WTC11 (cell line): ENCODE measurements at regions not wholly inside any gene's neighbourhood (a gene's known extent, or its start where the extent isn't known, plus 50 kb on each side); places are given as distances from the start of the nearest gene placed in this dataset.
A peak's percentile ranks its signal among the peaks of the same experiment; 100 is the strongest.

ENCODE experiments used
- ATAC-seq: fragments of 200-7000 bp; cut with Tn5 transposase; 2 replicates; pipeline ENCODE4 v1.10.0; 2021; ENCODE audit warnings: mild to moderate bottlenecking, moderate library complexity
- CTCF ChIA-PET: fragments of 300-600 bp; sonication (Branson Sonifier 250); formaldehyde crosslinking; loops from one replicate; lab custom pipeline; 2021; ENCODE audit warnings: antibody characterized with exemption; lab: Charles Lee
- POLR2A ChIA-PET: fragments of 350-600 bp; sonication (Branson Sonifier 250); formaldehyde crosslinking; loops from one replicate; lab custom pipeline; 2021; ENCODE audit warnings: antibody characterized with exemption; lab: Charles Lee
- DNase-seq: peaks from one replicate; pipeline ENCODE4 v3.0.0; 2021; ENCODE audit warnings: low spot score
- H3K27ac Mint-ChIP-seq: 2 replicates; pipeline ENCODE4 v1.8.0; 2021; ENCODE audit warnings: mixed read lengths
- H3K27me3 Mint-ChIP-seq: 2 replicates; pipeline ENCODE4 v1.8.0; 2021; ENCODE audit warnings: low read depth, mild to moderate bottlenecking, moderate library complexity, mixed read lengths
- H3K36me3 Mint-ChIP-seq: 2 replicates; pipeline ENCODE4 v1.8.0; 2021; ENCODE audit warnings: mixed read lengths
- H3K4me1 Mint-ChIP-seq: 2 replicates; pipeline ENCODE4 v1.8.0; 2022; ENCODE audit warnings: mixed read lengths
- H3K4me3 Mint-ChIP-seq: 2 replicates; pipeline ENCODE4 v1.8.0; 2021; ENCODE audit warnings: mild to moderate bottlenecking, moderate library complexity, mixed read lengths
- H3K9me3 Mint-ChIP-seq: 2 replicates; pipeline ENCODE4 v1.8.0; 2021; ENCODE audit warnings: mixed read lengths
- AFF4 ChIP-seq: sonication (generic); formaldehyde crosslinking; IDR thresholded peaks from 2 replicates; pipeline ENCODE4 v1.8.1; 2023; ENCODE audit warnings: mild to moderate bottlenecking, missing genetic modification reagents, borderline replicate concordance
- ATF1 ChIP-seq: sonication (generic); formaldehyde crosslinking; IDR thresholded peaks from 2 replicates; pipeline ENCODE4 v1.8.1; 2023; ENCODE audit warnings: mild to moderate bottlenecking, moderate library complexity, missing genetic modification reagents
- CDX4 ChIP-seq: fragments of 250-450 bp; sonication (Bioruptor Pico); IDR thresholded peaks from 2 replicates; pipeline ENCODE4 v1.9.0; 2021; ENCODE audit warnings: moderate library complexity, mild to moderate bottlenecking, inconsistent platforms, borderline replicate concordance
- E2F5 ChIP-seq: sonication (generic); formaldehyde crosslinking; IDR thresholded peaks from 2 replicates; pipeline ENCODE4 v1.8.1; 2022; ENCODE audit warnings: mild to moderate bottlenecking, moderate library complexity, missing genetic modification reagents
- GABPB1 ChIP-seq: sonication (generic); formaldehyde crosslinking; IDR thresholded peaks from 2 replicates; pipeline ENCODE4 v1.8.1; 2023; ENCODE audit warnings: mild to moderate bottlenecking, missing genetic modification reagents
- GRHL2 ChIP-seq: fragments of 250-450 bp; sonication (Bioruptor Pico); IDR thresholded peaks from 2 replicates; pipeline ENCODE4 v1.8.0; 2022; ENCODE audit warnings: mild to moderate bottlenecking, moderate library complexity; ENCODE audit not compliant: insufficient replicate concordance, severe bottlenecking
- IRF2 ChIP-seq: sonication (generic); formaldehyde crosslinking; IDR thresholded peaks from 2 replicates; pipeline ENCODE4 v1.8.0; 2022; ENCODE audit warnings: low read depth, missing genetic modification reagents, borderline replicate concordance
- MXD4 ChIP-seq: fragments of 250-450 bp; sonication (Bioruptor Pico); IDR thresholded peaks from 2 replicates; pipeline ENCODE4 v1.8.0; 2021; ENCODE audit warnings: mild to moderate bottlenecking, moderate library complexity, borderline replicate concordance
- PREB ChIP-seq: sonication (generic); formaldehyde crosslinking; IDR thresholded peaks from 2 replicates; pipeline ENCODE4 v1.8.1; 2022; ENCODE audit warnings: mild to moderate bottlenecking, missing genetic modification reagents, moderate library complexity, borderline replicate concordance
- RORB ChIP-seq: fragments of 250-450 bp; sonication (Bioruptor Pico); IDR thresholded peaks from 2 replicates; pipeline ENCODE4 v1.9.0; 2021; ENCODE audit warnings: mild to moderate bottlenecking
- ZNF281 ChIP-seq: sonication (generic); formaldehyde crosslinking; IDR thresholded peaks from 2 replicates; pipeline ENCODE4 v1.8.0; 2023; ENCODE audit warnings: mild to moderate bottlenecking, missing genetic modification reagents
- ZNF425 ChIP-seq: fragments of 250-450 bp; sonication (Bioruptor Pico); conservative IDR thresholded peaks from 2 replicates; pipeline ENCODE4 v1.9.0; 2021; ENCODE audit warnings: mild to moderate bottlenecking

- TF ChIP-seq AFF4 (no peak), IRF2 (CRISPR knock-in tag) (no peak)
Measured at GRCh38 chr2:164335947-164336346, 285.3 kb downstream of the GRB14 start (continued).

- no peaks in the 10 kb centered on the region for H3K27me3 Mint-ChIP-seq
- peak overlapping the region; percentile 21; the same call in 1 of the 2 replicates for H3K4me3 Mint-ChIP-seq
- H3K9me3 Mint-ChIP-seq: peaks cover 10% of the 10 kb centered on the region
- DNase-seq (no peak), ATAC-seq (peak; percentile 91)
- TF ChIP-seq ZNF425 (CRISPR knock-in tag) (no peak), GRHL2 (CRISPR knock-in tag) (no peak), RORB (CRISPR knock-in tag) (no peak), CDX4 (CRISPR knock-in tag) (no peak), GABPB1 (CRISPR knock-in tag) (no peak), PREB (no peak), E2F5 (CRISPR knock-in tag) (no peak), MXD4 (no peak), ATF1 (no peak), ZNF281 (CRISPR knock-in tag) (no peak)
- H3K27ac Mint-ChIP-seq: peak overlapping the region; percentile 64; the same call in 1 of the 2 replicates
- ChIA-PET POLR2A (no interaction called here), CTCF (no interaction called here)
- H3K4me1 Mint-ChIP-seq: peaks cover 37% of the 10 kb centered on the region
- H3K36me3 Mint-ChIP-seq: peaks cover 6% of the 10 kb centered on the region; the same call in 1 of the 2 replicates
Measured at GRCh38 chr2:164335128-164335527, 286.2 kb downstream of the GRB14 start.
